Muscle layer of duodenum (tissue), 2 donors: ENCODE measurements at regions not wholly inside any gene's neighbourhood (a gene's known extent, or its start where the extent isn't known, plus 50 kb on each side); places are given as distances from the start of the nearest gene placed in this dataset.
"Not testable (repeated sequence)": the region's sequence is repeated elsewhere in the genome, so short reads cannot be mapped to it uniquely, and the experiment has no call there.

Experiments
- H3K27ac ChIP-seq: one replicate; pipeline ENCODE4 v1.7.0; 2013; ENCODE audit warnings: mild to moderate bottlenecking, low read length
- H3K27me3 ChIP-seq: one replicate; pipeline ENCODE4 v1.7.0; 2013; ENCODE audit warnings: low read depth, mild to moderate bottlenecking, control low read depth, low read length
- H3K36me3 ChIP-seq, 2 donors: one replicate each; pipeline ENCODE4 v1.7.0; 2013; ENCODE audit warnings: low read length in 2 of 2, control low read depth in 1 of 2, mild to moderate bottlenecking in 1 of 2; ENCODE audit not compliant: insufficient read depth in 2 of 2, control insufficient read depth in 1 of 2
- H3K4me1 ChIP-seq, 2 donors: one replicate each; pipeline ENCODE4 v1.7.0; 2013; ENCODE audit warnings: low read length in 2 of 2, mild to moderate bottlenecking in 2 of 2, control low read depth in 1 of 2, moderate library complexity in 1 of 2; ENCODE audit not compliant: insufficient read depth in 2 of 2, control insufficient read depth in 1 of 2
- H3K4me3 ChIP-seq, 2 donors: one replicate each; pipeline ENCODE4 v1.7.0; 2013; ENCODE audit warnings: low read length in 2 of 2, low read depth in 1 of 2, mild to moderate bottlenecking in 1 of 2
- H3K9me3 ChIP-seq, 2 donors: one replicate each; pipeline ENCODE4 v1.7.0; 2013; ENCODE audit warnings: low read length in 2 of 2, control low read depth in 1 of 2, mild to moderate bottlenecking in 1 of 2; ENCODE audit not compliant: control insufficient read depth in 1 of 2
- donor health status: healthy.

GRCh38 chr18:45335282-45336043, 279.8 kb upstream of the SLC14A2 start:
- Histone ChIP-seq H3K27ac (no peak overlapping the region), H3K4me1 (no peaks in the 10 kb centered on the region), H3K36me3 (no peaks in the 10 kb centered on the region), H3K4me3 (no peak overlapping the region), H3K27me3 (no peaks in the 10 kb centered on the region), H3K9me3 (no peaks in the 10 kb centered on the region)

GRCh38 chr18:45336448-45336847, 278.8 kb upstream of the SLC14A2 start:
- Histone ChIP-seq H3K36me3 (no peaks in the 10 kb centered on the region), H3K9me3 (no peaks in the 10 kb centered on the region), H3K4me3 (no peak overlapping the region), H3K4me1 (no peaks in the 10 kb centered on the region), H3K27me3 (no peaks in the 10 kb centered on the region), H3K27ac (no peak overlapping the region)

DNA sequence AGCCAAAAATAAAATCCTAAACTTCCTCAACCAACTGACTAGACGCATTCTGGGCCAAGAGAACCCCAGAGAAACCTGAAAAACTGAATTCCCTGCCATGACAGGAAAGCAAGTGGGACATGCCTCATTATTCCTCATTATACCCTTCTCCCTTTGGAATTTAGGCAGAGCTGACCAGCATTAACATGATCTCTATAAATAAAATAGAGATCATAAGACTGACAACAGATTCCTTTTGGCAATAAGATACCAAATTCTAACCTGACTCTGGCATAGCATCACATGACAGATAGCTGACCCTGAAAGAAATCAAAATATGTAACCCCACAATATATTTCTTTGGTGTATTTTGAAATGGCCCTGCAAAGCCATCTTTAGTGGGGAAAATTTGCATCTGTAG, 277.8 kb upstream of the SLC14A2 start:
- H3K27me3 ChIP-seq = no peaks in the 10 kb centered on the region
- H3K27ac ChIP-seq = no peak overlapping the region
- no peaks in the 10 kb centered on the region for H3K9me3 ChIP-seq
- H3K36me3 ChIP-seq = no peaks in the 10 kb centered on the region
- no peak overlapping the region for H3K4me3 ChIP-seq
- no peaks in the 10 kb centered on the region for H3K4me1 ChIP-seq

DNA sequence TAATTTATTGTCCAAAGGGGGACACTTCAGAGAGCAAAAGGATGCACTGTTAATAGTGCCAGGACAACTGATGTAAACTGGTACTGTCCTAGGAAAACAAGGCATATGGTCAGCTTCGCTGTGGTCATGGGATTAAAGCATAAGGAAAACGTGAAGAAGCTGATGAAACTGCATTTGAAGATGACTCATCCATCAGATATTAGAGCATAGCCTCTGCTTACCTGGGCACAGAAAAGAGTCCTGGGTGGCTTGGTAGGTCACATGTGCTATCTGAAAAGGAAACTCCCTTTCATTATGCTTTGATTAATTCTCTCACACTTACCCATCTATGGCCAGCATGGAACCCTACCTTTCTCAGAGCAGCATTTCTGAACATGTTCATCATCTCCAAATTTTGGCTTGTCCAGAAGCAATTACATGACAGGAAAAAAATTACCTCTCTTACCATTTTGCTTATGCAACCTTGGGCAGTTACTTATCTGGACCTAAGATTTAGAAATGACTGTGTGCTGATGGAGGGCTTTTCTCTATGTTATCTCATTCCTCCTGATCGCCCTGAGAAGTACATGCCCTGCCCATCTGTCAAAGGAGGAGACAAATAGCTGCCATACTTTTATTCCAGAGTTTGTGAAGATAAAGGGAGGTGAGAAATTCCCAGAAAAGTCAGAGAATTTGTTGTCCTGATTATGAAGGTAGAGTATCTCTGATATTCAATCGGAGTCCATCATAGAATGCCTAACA, 275.3 kb upstream of the SLC14A2 start:
- Histone ChIP-seq H3K36me3 (no peaks in the 10 kb centered on the region), H3K9me3 (no peaks in the 10 kb centered on the region), H3K27ac (no peak overlapping the region), H3K4me1 (no peaks in the 10 kb centered on the region), H3K4me3 (no peak overlapping the region), H3K27me3 (no peaks in the 10 kb centered on the region)

- H3K27me3 ChIP-seq = no peaks in the 10 kb centered on the region
- H3K4me1 ChIP-seq = no peaks in the 10 kb centered on the region
- H3K4me3 ChIP-seq = no peak overlapping the region
- H3K9me3 ChIP-seq = no peaks in the 10 kb centered on the region
- no peak overlapping the region for H3K27ac ChIP-seq
- no peaks in the 10 kb centered on the region for H3K36me3 ChIP-seq
Observed at GRCh38 chr18:45340884-45341283, 274.4 kb upstream of the SLC14A2 start.

- no peaks in the 10 kb centered on the region for H3K9me3 ChIP-seq
- H3K4me3 ChIP-seq = no peak overlapping the region
- no peak overlapping the region for H3K27ac ChIP-seq
- no peaks in the 10 kb centered on the region for H3K27me3 ChIP-seq
- H3K36me3 ChIP-seq = no peaks in the 10 kb centered on the region
- no peaks in the 10 kb centered on the region for H3K4me1 ChIP-seq
Observed at GRCh38 chr18:45341454-45341853, 273.8 kb upstream of the SLC14A2 start.

DNA sequence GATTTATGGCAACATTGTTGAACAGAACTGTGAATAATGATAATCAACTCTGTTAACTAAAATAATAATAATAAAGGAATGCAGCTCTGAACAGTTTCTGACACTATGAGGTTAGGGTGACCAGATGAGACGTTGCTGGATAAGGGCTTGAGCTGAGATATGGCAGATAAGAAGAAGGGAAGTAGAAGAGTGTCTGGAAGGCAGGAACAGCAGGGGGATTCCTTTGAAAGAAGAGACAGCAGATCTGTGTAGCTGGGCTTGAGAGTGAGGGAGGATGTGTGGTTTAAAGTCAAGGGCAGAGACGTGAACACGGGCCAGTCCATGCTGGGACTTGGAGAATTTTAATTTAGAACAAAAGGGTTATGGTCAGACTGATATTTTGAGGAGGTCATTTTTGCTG, 273.1 kb upstream of the SLC14A2 start:
- Histone ChIP-seq H3K9me3 (no peaks in the 10 kb centered on the region), H3K4me1 (no peaks in the 10 kb centered on the region), H3K36me3 (no peaks in the 10 kb centered on the region), H3K4me3 (no peak overlapping the region), H3K27me3 (no peaks in the 10 kb centered on the region), H3K27ac (no peak overlapping the region)

- H3K36me3 ChIP-seq = no peaks in the 10 kb centered on the region
- no peaks in the 10 kb centered on the region for H3K4me1 ChIP-seq
- no peaks in the 10 kb centered on the region for H3K9me3 ChIP-seq
- no peak overlapping the region for H3K27ac ChIP-seq
- no peaks in the 10 kb centered on the region for H3K27me3 ChIP-seq
- no peak overlapping the region for H3K4me3 ChIP-seq
Observed at GRCh38 chr18:45342653-45343052, 272.6 kb upstream of the SLC14A2 start.

DNA sequence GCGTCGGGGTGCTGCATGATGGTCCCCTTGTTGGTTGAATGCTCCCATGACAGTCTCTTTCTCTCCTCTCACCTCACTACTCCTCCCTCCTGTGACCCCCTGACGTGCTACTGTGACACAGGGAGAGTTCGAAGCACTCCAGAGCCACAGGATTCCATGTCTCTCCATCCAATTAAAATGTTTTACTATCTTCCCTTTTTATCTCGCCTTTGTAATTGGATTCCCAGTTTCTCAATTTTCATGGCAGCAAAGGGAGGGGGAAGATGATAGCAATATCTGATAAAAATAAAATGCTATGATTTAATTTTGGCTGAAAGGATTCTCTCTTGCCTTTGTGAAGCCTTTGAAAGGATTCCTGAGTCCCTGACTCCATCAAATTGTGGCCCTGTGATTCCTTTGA, 271.9 kb upstream of the SLC14A2 start:
- Histone ChIP-seq H3K36me3 (no peaks in the 10 kb centered on the region), H3K27ac (no peak overlapping the region), H3K9me3 (no peaks in the 10 kb centered on the region), H3K4me3 (no peak overlapping the region), H3K27me3 (no peaks in the 10 kb centered on the region), H3K4me1 (no peaks in the 10 kb centered on the region)

DNA sequence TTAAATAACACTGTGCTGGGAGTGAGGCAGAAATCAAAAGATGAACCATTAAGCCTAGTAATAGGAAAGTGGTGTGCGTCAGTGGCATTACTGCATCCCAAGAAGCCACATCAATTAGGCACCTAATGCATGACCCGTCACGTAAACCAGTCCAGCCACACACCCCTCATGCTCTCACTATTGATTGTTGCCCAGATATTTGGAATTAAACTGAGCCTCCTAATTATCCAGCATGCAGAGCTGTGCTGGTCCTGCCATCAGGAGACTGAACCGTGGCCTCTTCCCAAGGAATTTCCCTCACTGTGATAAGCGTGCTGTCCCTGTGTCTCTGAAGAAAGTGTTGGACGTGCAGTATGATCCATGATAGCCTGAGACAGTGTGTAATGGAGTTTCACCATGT, 270.6 kb upstream of the SLC14A2 start:
- not testable (repeated sequence) for H3K4me3 ChIP-seq, H3K27ac ChIP-seq, H3K36me3 ChIP-seq, H3K9me3 ChIP-seq, H3K4me1 ChIP-seq, H3K27me3 ChIP-seq

DNA sequence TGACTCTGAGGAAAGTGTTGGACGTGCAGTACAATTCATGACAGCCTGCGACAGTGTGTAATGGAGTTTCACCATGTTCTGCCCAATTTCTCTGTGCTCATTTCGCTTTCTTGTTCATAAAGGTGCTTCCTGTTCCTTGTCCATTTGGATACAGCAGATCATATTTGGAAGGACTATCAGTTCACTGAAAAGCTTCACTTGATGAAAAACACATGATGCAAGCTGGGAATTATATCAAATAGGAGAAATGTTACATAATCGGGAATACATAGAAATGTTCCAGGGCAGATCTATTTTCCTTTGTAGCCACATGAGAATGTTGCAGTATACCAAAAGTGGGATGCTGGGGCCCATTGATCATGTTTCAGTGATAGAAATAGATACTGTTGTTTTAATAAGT, 266.3 kb upstream of the SLC14A2 start:
- H3K4me1 ChIP-seq = no peaks in the 10 kb centered on the region
- H3K9me3 ChIP-seq = no peaks in the 10 kb centered on the region
- no peak overlapping the region for H3K4me3 ChIP-seq
- no peak overlapping the region for H3K27ac ChIP-seq
- no peaks in the 10 kb centered on the region for H3K27me3 ChIP-seq
- H3K36me3 ChIP-seq = no peaks in the 10 kb centered on the region

DNA sequence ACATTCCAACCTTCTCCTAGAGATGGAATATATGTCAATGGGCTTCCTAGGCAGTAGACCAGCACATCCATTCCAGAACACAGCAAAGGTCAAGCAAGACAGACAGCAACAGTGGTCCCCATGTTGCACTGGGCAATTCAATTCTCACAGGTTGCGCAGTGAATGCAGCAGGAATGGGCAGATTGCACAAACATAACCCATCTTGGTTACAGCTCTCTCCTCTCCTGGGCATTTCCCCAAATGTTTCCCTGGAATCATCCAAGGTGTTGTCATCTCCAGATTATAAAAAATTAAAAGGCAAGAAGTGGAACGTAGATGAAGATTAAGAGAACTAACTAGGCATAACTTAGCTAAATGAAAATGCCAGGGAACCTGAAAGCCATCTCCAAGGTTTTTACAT, 265.8 kb upstream of the SLC14A2 start:
- H3K36me3 ChIP-seq = no peaks in the 10 kb centered on the region
- H3K27ac ChIP-seq = no peak overlapping the region
- H3K4me1 ChIP-seq = no peaks in the 10 kb centered on the region
- no peak overlapping the region for H3K4me3 ChIP-seq
- H3K27me3 ChIP-seq = no peaks in the 10 kb centered on the region
- no peaks in the 10 kb centered on the region for H3K9me3 ChIP-seq
